BJ (cell line): ENCODE measurements at regions not wholly inside any gene's neighbourhood (a gene's known extent, or its start where the extent isn't known, plus 50 kb on each side); places are given as distances from the start of the nearest gene placed in this dataset.

ENCODE experiments used
- CTCF ChIA-PET: fragments of 350-600 bp; formaldehyde crosslinking; extraction: SDS; loops from one replicate; lab custom pipeline; 2021; ENCODE audit warnings: antibody characterized with exemption, inconsistent platforms; lab: Yijun Ruan, JAX
- POLR2A ChIA-PET: fragments of 300-600 bp; sonication (Branson Sonifier 250); formaldehyde crosslinking; extraction: SDS; loops from one replicate; lab custom pipeline; 2021; ENCODE audit warnings: antibody characterized with exemption; lab: Charles Lee
- DNase-seq: peaks from one replicate; pipeline ENCODE4 v3.0.0-alpha.2; 2011; ENCODE audit warnings: low read depth
- H3K27me3 ChIP-seq: 2 replicates; pipeline ENCODE4 v1.6.0; 2011; ENCODE audit warnings: low read length; ENCODE audit not compliant: control insufficient read depth, insufficient read depth
- H3K36me3 ChIP-seq: 2 replicates; pipeline ENCODE4 v1.5.1; 2011; ENCODE audit warnings: low read length; ENCODE audit not compliant: control insufficient read depth, insufficient read depth
- H3K4me3 ChIP-seq: 2 replicates; pipeline ENCODE4 v1.5.1; 2011; ENCODE audit warnings: low read depth, mild to moderate bottlenecking, control low read depth, low read length
- CTCF ChIP-seq: IDR thresholded peaks from 2 replicates; pipeline ENCODE4 v1.5.1; 2011; ENCODE audit warnings: low read depth, mild to moderate bottlenecking, control low read depth, inconsistent platforms, low read length, moderate library complexity; ENCODE audit not compliant: insufficient read depth

GRCh38 chr2:193336781-193337180 lies 1142.0 kb upstream of the TMEFF2 start:
- ChIA-PET POLR2A (no interaction called here), CTCF (no interaction called here)
- TF ChIP-seq CTCF, result no peak
- Histone ChIP-seq H3K36me3 (no peaks in the 10 kb centered on the region), H3K4me3 (no peak overlapping the region), H3K27me3 (no peaks in the 10 kb centered on the region)
- DNase-seq, result no peak

- no peak for TF ChIP-seq CTCF
- no peak overlapping the region for H3K4me3 ChIP-seq
- POLR2A ChIA-PET, result no interaction called here
- CTCF ChIA-PET, result no interaction called here
- no peaks in the 10 kb centered on the region for H3K36me3 ChIP-seq
- no peaks in the 10 kb centered on the region for H3K27me3 ChIP-seq
- DNase-seq, result no peak
These were observed 1139.7 kb upstream of the TMEFF2 start for GRCh38 chr2:193334401-193334800.

GRCh38 chr2:193333539-193333938 lies 1138.8 kb upstream of the TMEFF2 start:
- no peaks in the 10 kb centered on the region for H3K36me3 ChIP-seq
- ChIA-PET CTCF (no interaction called here), POLR2A (no interaction called here)
- H3K27me3 ChIP-seq, result no peaks in the 10 kb centered on the region
- no peak for TF ChIP-seq CTCF
- no peak overlapping the region for H3K4me3 ChIP-seq
- no peak for DNase-seq

DNA sequence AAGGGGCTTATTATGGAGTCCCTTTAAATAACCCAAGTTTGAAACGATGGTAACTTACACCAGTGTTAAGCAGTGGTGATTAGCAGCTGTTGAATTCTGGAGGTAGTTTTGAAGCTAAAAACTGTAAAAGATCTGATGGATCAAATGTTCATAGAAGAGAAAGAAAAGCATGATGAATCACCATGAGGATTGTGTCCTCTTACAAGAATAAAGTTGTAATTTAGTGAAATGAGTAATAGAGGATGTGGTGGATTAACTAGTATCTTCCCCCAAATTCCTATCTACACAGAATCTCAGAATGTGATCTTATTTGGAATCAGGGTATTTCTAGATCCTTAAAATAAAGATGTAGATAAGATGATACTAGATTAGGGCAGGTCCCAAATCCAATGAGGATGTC lies 1138.2 kb upstream of the TMEFF2 start:
- no peak for DNase-seq
- Histone ChIP-seq H3K4me3 (no peak overlapping the region), H3K27me3 (no peaks in the 10 kb centered on the region), H3K36me3 (no peaks in the 10 kb centered on the region)
- POLR2A ChIA-PET, result no interaction called here
- CTCF ChIA-PET, result no interaction called here
- TF ChIP-seq CTCF, result no peak

- TF ChIP-seq CTCF, result no peak
- ChIA-PET POLR2A (no interaction called here), CTCF (no interaction called here)
- no peak for DNase-seq
- Histone ChIP-seq H3K36me3 (no peaks in the 10 kb centered on the region), H3K27me3 (no peaks in the 10 kb centered on the region), H3K4me3 (no peak overlapping the region)
These were observed 1136.9 kb upstream of the TMEFF2 start for GRCh38 chr2:193331676-193332075.
